H1 (cell line): ENCODE measurements at regions not wholly inside any gene's neighbourhood (a gene's known extent, or its start where the extent isn't known, plus 50 kb on each side); places are given as distances from the start of the nearest gene placed in this dataset.

Source experiments
- ASH2L ChIP-seq: fragments of 200-600, 300-600 bp; sonication (generic); IDR thresholded peaks from one replicate; pipeline ENCODE4 v1.7.1; 2017; ENCODE audit warnings: low read length
- CTCF ChIP-seq, 3 experiments: IDR thresholded peaks; 1 replicate in 2 of 3; 2 replicates in 1 of 3; pipeline versions ENCODE4 v1.5.1 to v1.6.1; 2011; ENCODE audit warnings: low read length in 3 of 3, mild to moderate bottlenecking in 3 of 3, inconsistent platforms in 2 of 3, low read depth in 1 of 3, moderate library complexity in 1 of 3; ENCODE audit not compliant: insufficient read depth in 1 of 3; ENCODE audit errors: control extremely low read depth in 1 of 3
- EP300 ChIP-seq, 2 experiments: IDR thresholded peaks; 1 replicate in 1 of 2; 2 replicates in 1 of 2; pipeline ENCODE4 v1.6.1; 2011 to 2012; ENCODE audit warnings: low read depth in 2 of 2, low read length in 2 of 2, mild to moderate bottlenecking in 2 of 2, borderline replicate concordance in 1 of 2, inconsistent platforms in 1 of 2, moderate library complexity in 1 of 2
- JUN ChIP-seq: IDR thresholded peaks from 2 replicates; pipeline ENCODE4 v1.6.1; 2011; ENCODE audit warnings: low read depth, mild to moderate bottlenecking, improper control_type of control experiment, low read length
- JUND ChIP-seq: IDR thresholded peaks from 2 replicates; pipeline ENCODE4 v1.6.1; 2011; ENCODE audit warnings: mild to moderate bottlenecking, improper control_type of control experiment, low read length
- POLR2A ChIP-seq, 2 experiments: IDR thresholded peaks; 1 replicate in 1 of 2; 2 replicates in 1 of 2; pipeline ENCODE4 v1.6.1; 2011; ENCODE audit warnings: low read depth in 2 of 2, low read length in 2 of 2, mild to moderate bottlenecking in 2 of 2; ENCODE audit errors: control extremely low read depth in 1 of 2
- POLR2AphosphoS5 ChIP-seq: IDR thresholded peaks from 2 replicates; pipeline ENCODE4 v1.6.1; 2011; ENCODE audit warnings: low read depth, low read length
- RFX5 ChIP-seq: IDR thresholded peaks from 2 replicates; pipeline ENCODE4 v1.6.1; 2011; ENCODE audit warnings: low read depth, low read length, improper control_type of control experiment, borderline replicate concordance
- SIRT6 ChIP-seq: IDR thresholded peaks from one replicate; pipeline ENCODE4 v1.7.1; 2012; ENCODE audit warnings: low read length, inconsistent platforms
- TAF1 ChIP-seq: IDR thresholded peaks from 2 replicates; pipeline ENCODE4 v1.6.1; 2011; ENCODE audit warnings: mild to moderate bottlenecking, low read depth, low read length
- TAF7 ChIP-seq: optimal IDR thresholded peaks from 2 replicates; pipeline ENCODE3; 2011; ENCODE audit warnings: low read depth, mild to moderate bottlenecking, inconsistent platforms, low read length, moderate library complexity, borderline replicate concordance
- USF2 ChIP-seq: IDR thresholded peaks from 2 replicates; pipeline ENCODE4 v1.6.1; 2011; ENCODE audit warnings: low read length, improper control_type of control experiment

- TF ChIP-seq CTCF (IDR thresholded peaks at IDR 0.05; ENCODE audit: control extremely low read depth in 1 of 3, insufficient read depth in 1 of 3, low read depth in 1 of 3, low read length in 3 of 3), result no peak
- no peak for TF ChIP-seq JUND
- TF ChIP-seq TAF1, result no peak
- TF ChIP-seq ASH2L, result no peak
- TF ChIP-seq JUN, result no peak
- no peak for TF ChIP-seq TAF7
- no peak for TF ChIP-seq RFX5
- TF ChIP-seq POLR2AphosphoS5, result no peak
- no peak for TF ChIP-seq SIRT6
- no peak for TF ChIP-seq USF2
- TF ChIP-seq POLR2A (IDR thresholded peaks at IDR 0.05; ENCODE audit: control extremely low read depth in 1 of 2, low read depth in 2 of 2, low read length in 2 of 2), result no peak
- no peak for TF ChIP-seq EP300 (IDR thresholded peaks at IDR 0.05; ENCODE audit: borderline replicate concordance in 1 of 2, low read depth in 2 of 2, low read length in 2 of 2)
Measured at GRCh38 chr1:43035821-43036741, 77.4 kb upstream of the SLC2A1 start.
